Neutrophil (primary cell): ENCODE measurements at regions not wholly inside any gene's neighbourhood (a gene's known extent, or its start where the extent isn't known, plus 50 kb on each side); places are given as distances from the start of the nearest gene placed in this dataset.
"Not testable (repeated sequence)": the region's sequence is repeated elsewhere in the genome, so short reads cannot be mapped to it uniquely, and the experiment has no call there.

Source experiments
- H3K27ac ChIP-seq: fragments of 200-600 bp; sonication (generic); 2 replicates; pipeline ENCODE4 v1.5.1; 2016; ENCODE audit warnings: mild to moderate bottlenecking, moderate library complexity
- H3K27me3 ChIP-seq: fragments of 200-600 bp; sonication (generic); 2 replicates; pipeline ENCODE4 v1.6.0; 2016; ENCODE audit warnings: mild to moderate bottlenecking
- H3K36me3 ChIP-seq: fragments of 200-600 bp; sonication (generic); 2 replicates; pipeline ENCODE4 v1.5.1; 2017
- H3K4me1 ChIP-seq, 2 experiments: fragments of 200-600 bp in 1 of 2; sonication (generic) in 1 of 2; 1 replicate in 1 of 2; 2 replicates in 1 of 2; pipeline versions ENCODE4 v1.5.1 to v1.6.1; 2013 to 2016; ENCODE audit warnings: low read depth in 1 of 2, low read length in 1 of 2, mild to moderate bottlenecking in 1 of 2, moderate library complexity in 1 of 2; ENCODE audit not compliant: control insufficient read depth in 1 of 2, insufficient read depth in 1 of 2
- H3K4me3 ChIP-seq, 2 experiments: fragments of 200-600 bp in 1 of 2; sonication (generic) in 1 of 2; 1 replicate in 1 of 2; 2 replicates in 1 of 2; pipeline ENCODE4 v1.5.1; 2013 to 2016; ENCODE audit warnings: low read depth in 1 of 2, low read length in 1 of 2, mild to moderate bottlenecking in 1 of 2, moderate library complexity in 1 of 2
- H3K9me3 ChIP-seq: fragments of 200-600 bp; sonication (generic); 2 replicates; pipeline ENCODE4 v1.5.1; 2016
- TF ChIP-seq, protein P1 (sequence below): fragments of 200-600 bp; sonication (generic); IDR thresholded peaks from 2 replicates; pipeline ENCODE4 v1.5.1; 2016; ENCODE audit warnings: antibody characterized with exemption

DNA sequence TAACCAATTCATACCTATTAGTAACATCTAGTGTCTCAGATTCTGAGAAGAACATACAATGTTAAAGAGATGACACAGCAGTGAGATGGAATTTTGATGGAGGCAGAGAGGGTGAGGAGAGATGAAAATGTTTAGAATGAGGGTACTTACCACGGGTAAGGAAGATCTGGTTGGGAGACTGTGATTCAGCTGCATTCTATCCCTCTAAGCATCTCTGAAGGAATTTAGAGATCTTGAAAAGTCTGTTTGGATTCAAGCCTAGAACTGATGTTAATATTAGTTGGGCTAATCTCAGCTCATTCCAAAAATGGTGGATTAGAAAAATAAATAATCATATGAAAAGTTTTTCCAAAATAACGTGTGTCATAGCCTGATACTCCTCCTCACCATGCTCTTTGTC lies 191.5 kb upstream of the CLINT1 start:
- Histone ChIP-seq H3K27ac (no peak overlapping the region), H3K4me3 (no peak overlapping the region), H3K4me1 (no peaks in the 10 kb centered on the region), H3K36me3 (no peaks in the 10 kb centered on the region), H3K27me3 (peaks cover 32% of the 10 kb centered on the region), H3K9me3 (no peaks in the 10 kb centered on the region)
- TF ChIP-seq, protein P1, sequence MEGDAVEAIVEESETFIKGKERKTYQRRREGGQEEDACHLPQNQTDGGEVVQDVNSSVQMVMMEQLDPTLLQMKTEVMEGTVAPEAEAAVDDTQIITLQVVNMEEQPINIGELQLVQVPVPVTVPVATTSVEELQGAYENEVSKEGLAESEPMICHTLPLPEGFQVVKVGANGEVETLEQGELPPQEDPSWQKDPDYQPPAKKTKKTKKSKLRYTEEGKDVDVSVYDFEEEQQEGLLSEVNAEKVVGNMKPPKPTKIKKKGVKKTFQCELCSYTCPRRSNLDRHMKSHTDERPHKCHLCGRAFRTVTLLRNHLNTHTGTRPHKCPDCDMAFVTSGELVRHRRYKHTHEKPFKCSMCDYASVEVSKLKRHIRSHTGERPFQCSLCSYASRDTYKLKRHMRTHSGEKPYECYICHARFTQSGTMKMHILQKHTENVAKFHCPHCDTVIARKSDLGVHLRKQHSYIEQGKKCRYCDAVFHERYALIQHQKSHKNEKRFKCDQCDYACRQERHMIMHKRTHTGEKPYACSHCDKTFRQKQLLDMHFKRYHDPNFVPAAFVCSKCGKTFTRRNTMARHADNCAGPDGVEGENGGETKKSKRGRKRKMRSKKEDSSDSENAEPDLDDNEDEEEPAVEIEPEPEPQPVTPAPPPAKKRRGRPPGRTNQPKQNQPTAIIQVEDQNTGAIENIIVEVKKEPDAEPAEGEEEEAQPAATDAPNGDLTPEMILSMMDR: no peak

DNA sequence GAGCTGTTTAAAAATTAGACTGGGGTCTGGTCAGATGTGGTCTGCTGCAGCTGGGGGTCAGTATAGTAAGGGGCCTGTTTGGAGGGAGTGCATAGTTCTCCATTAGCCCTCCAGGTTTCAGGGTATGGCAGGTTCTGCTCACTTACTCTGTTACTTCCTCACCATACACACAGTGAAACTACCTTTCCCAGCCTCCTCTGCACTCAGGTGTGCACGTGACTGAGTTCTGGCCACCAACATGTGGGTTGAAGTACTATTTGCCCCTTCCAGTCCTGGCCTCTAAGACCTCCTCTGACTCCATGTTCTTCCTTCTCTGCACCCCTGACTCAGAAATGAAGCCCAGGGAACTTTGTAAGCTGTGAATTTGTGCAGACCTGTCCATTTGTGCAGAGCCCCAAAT lies 190.5 kb upstream of the CLINT1 start:
- Histone ChIP-seq H3K27ac (no peak overlapping the region), H3K27me3 (peaks cover 23% of the 10 kb centered on the region), H3K4me1 (no peaks in the 10 kb centered on the region), H3K36me3 (no peaks in the 10 kb centered on the region), H3K9me3 (no peaks in the 10 kb centered on the region), H3K4me3 (no peak overlapping the region)
- TF ChIP-seq, protein P1: no peak

DNA sequence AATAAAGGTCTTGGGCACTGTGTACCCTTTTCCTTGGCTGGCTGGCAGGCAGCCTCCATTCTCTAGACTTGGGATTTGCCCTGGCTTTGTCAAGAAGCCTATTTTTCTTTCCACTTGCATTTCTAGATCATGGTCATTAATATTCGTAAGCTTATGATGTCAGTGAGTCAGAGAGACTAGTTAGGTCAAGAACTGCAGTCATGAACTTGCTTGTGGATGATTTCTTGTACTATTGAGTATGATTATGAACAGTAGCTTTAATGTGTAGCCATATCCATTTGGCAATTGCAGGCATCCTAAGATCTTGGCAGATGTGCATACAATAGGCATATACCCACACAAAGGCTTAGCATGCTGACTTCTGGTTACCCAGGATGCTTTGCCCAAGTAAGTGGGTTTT lies 186.8 kb upstream of the CLINT1 start:
- no peaks in the 10 kb centered on the region for H3K36me3 ChIP-seq
- TF ChIP-seq, protein P1: no peak
- H3K27me3 ChIP-seq: peaks cover 16% of the 10 kb centered on the region
- H3K4me1 ChIP-seq: no peaks in the 10 kb centered on the region
- no peaks in the 10 kb centered on the region for H3K9me3 ChIP-seq
- H3K4me3 ChIP-seq: no peak overlapping the region
- no peak overlapping the region for H3K27ac ChIP-seq

DNA sequence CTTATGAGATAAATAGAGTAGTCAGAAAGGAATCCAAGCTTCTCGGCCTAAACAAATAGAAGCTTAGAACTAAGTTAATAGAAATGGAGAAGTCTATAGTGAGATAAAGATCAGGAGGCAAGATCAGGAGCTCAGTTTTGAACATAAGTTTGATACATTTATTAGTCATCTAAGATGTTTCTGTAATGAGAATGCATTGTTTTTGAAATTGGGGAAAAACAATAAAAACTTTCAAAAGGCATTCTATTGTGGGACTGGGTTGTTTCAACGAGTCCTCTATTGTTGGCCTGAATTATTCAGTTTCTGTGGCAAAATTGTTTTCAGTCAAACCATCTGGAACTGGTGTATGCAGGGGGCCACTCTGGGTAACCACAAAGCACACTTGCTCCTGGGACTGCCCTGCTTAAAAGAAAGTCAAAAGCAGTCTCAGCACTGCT lies 181.0 kb upstream of the CLINT1 start:
- Histone ChIP-seq H3K27me3 (no peaks in the 10 kb centered on the region), H3K4me3 (no peak overlapping the region), H3K36me3 (no peaks in the 10 kb centered on the region), H3K9me3 (no peaks in the 10 kb centered on the region), H3K4me1 (no peaks in the 10 kb centered on the region), H3K27ac (no peak overlapping the region)
- TF ChIP-seq, protein P1: no peak

DNA sequence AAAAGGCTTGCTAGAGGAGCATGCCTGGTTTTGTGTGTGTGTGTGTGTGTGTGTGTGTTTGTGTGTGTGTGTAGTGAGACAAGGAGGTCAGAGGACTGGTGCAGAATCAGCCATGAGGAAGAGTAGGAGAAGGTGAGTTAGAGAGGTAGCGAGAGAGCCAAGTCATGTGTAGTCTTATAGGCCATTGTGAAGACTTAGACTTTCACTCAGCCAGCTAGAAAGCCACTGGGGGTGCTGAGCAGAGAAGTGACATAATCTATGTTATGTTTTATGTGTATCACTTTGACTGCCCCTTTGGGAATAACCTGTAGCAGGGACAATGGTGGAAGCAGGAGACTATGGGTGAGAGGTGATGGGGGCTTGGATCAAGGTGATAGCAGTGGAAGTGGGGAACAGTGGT lies 180.5 kb upstream of the CLINT1 start:
- TF ChIP-seq, protein P1: no peak
- H3K27ac ChIP-seq: no peak overlapping the region
- no peak overlapping the region for H3K4me3 ChIP-seq
- no peaks in the 10 kb centered on the region for H3K27me3 ChIP-seq
- no peaks in the 10 kb centered on the region for H3K9me3 ChIP-seq
- H3K4me1 ChIP-seq: no peaks in the 10 kb centered on the region
- H3K36me3 ChIP-seq: no peaks in the 10 kb centered on the region

DNA sequence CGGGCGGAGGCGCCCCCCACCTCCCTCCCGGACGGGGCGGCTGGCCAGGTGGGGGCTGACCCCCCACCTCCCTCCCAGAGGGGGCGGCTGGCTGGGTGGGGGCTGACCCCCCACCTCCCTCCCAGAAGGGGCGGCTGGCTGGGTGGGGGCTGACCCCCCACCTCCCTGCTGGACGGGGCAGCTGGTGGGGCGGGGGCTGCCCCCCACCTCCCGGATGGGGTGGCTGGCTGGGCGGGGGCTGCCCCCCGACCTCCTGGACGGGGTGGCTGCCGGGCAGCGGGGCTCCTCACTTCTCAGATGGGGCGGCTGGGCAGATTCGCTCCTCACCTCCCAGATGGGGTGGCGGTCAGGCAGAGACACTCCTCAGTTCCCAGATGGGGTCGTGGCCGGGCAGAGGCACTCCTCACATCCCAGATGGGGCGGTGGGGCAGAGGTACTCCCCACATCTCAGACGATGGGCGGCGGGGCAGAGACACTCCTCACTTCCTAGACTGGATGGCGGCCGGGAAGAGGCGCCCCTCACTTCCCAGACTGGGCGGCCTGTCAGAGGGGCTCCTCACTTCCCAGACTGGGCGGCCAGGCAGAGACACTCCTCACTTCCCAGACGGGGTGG lies 178.1 kb upstream of the CLINT1 start:
- not testable (repeated sequence) for H3K27ac ChIP-seq, H3K27me3 ChIP-seq, H3K9me3 ChIP-seq

DNA sequence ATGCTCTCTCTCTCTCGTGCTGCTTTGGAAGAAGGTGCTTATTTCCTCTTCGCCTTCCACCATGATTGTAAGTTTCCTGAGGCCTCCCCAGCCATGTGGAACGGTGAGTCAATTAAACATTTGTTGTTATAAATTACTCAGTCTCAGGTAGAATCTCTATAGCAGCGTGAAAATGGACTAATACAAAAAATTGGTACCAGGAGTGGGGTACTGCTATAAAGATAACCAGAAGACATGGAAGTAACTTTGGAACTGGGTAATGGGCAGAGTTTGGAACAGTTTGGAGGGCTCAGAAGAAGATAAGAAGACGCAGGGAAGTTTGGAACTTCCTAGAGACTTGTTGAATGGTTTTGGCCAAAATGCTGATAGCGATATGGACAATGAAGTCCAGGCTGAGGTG lies 175.6 kb upstream of the CLINT1 start:
- H3K36me3 ChIP-seq, H3K27me3 ChIP-seq, H3K4me1 ChIP-seq, H3K9me3 ChIP-seq, H3K4me3 ChIP-seq, H3K27ac ChIP-seq: not testable (repeated sequence)

More for the DNA sequence above, 178.1 kb upstream of the CLINT1 start:
- not testable (repeated sequence) for H3K36me3 ChIP-seq, H3K4me3 ChIP-seq, H3K4me1 ChIP-seq
